ENCODE measurements at regions not wholly inside any gene's neighbourhood (a gene's known extent, or its start where the extent isn't known, plus 50 kb on each side); places are given as distances from the start of the nearest gene placed in this dataset.

DNA sequence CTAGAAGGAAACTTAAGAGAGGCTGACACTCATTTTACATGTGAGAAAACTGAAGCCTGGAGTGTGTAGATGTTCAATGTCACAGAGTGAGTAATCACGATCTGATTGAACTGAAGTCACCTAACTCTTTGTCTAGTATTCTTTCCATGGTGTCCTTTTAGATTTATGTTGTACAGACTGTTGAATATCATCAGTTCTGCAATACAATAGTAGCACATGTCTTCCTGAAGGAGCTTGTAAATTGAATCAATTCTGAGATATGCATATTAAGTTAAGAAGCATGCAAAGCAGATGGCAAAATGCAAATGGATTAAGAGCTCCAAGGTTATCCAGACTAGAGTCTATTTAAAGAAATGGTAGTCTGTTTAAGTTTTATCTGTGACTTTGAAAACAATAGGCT is 484.9 kb upstream of the CRIM1 start:
- Histone ChIP-seq H3K27ac (ENCODE audit: low read length) (no peak overlapping the region), H3K4me2 (ENCODE audit: low read length) (no peak overlapping the region), H3K9ac (ENCODE audit: low read length) (no peak overlapping the region), H3K9me3 (ENCODE audit: low read length) (no peaks in the 10 kb centered on the region), H4K20me1 (ENCODE audit: insufficient read depth) (no peaks in the 10 kb centered on the region), H3K27me3 (ENCODE audit: insufficient read depth, low read depth, low read length) (no peaks in the 10 kb centered on the region), H2AFZ (ENCODE audit: low read depth, low read length) (no peak overlapping the region), H3K79me2 (replicated peaks; ENCODE audit: insufficient read depth, low read length) (no peaks in the 10 kb centered on the region), H3K9me2 (ENCODE audit: insufficient read depth, low read length) (no peaks in the 10 kb centered on the region), H3K4me3 (ENCODE audit: low read length) (no peak overlapping the region), H3K36me3 (ENCODE audit: insufficient read depth, low read length) (no peaks in the 10 kb centered on the region), H3F3A (ENCODE audit: insufficient read depth, low read length, poor library complexity, severe bottlenecking) (no peaks in the 10 kb centered on the region)
- TF ChIP-seq EP300 (conservative IDR thresholded peaks at IDR 0.05; ENCODE audit: poor library complexity, severe bottlenecking) (no peak), TAF1 (IDR thresholded peaks at IDR 0.05; ENCODE audit: low read depth) (no peak), RAD21 (conservative IDR thresholded peaks at IDR 0.05) (no peak), MXI1 (conservative IDR thresholded peaks at IDR 0.05; ENCODE audit: poor library complexity, severe bottlenecking) (no peak)
- TF ChIP-seq, protein P1, sequence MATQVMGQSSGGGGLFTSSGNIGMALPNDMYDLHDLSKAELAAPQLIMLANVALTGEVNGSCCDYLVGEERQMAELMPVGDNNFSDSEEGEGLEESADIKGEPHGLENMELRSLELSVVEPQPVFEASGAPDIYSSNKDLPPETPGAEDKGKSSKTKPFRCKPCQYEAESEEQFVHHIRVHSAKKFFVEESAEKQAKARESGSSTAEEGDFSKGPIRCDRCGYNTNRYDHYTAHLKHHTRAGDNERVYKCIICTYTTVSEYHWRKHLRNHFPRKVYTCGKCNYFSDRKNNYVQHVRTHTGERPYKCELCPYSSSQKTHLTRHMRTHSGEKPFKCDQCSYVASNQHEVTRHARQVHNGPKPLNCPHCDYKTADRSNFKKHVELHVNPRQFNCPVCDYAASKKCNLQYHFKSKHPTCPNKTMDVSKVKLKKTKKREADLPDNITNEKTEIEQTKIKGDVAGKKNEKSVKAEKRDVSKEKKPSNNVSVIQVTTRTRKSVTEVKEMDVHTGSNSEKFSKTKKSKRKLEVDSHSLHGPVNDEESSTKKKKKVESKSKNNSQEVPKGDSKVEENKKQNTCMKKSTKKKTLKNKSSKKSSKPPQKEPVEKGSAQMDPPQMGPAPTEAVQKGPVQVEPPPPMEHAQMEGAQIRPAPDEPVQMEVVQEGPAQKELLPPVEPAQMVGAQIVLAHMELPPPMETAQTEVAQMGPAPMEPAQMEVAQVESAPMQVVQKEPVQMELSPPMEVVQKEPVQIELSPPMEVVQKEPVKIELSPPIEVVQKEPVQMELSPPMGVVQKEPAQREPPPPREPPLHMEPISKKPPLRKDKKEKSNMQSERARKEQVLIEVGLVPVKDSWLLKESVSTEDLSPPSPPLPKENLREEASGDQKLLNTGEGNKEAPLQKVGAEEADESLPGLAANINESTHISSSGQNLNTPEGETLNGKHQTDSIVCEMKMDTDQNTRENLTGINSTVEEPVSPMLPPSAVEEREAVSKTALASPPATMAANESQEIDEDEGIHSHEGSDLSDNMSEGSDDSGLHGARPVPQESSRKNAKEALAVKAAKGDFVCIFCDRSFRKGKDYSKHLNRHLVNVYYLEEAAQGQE (IDR thresholded peaks at IDR 0.05; ENCODE audit: borderline replicate concordance) = no peak
- TF ChIP-seq, protein P2, sequence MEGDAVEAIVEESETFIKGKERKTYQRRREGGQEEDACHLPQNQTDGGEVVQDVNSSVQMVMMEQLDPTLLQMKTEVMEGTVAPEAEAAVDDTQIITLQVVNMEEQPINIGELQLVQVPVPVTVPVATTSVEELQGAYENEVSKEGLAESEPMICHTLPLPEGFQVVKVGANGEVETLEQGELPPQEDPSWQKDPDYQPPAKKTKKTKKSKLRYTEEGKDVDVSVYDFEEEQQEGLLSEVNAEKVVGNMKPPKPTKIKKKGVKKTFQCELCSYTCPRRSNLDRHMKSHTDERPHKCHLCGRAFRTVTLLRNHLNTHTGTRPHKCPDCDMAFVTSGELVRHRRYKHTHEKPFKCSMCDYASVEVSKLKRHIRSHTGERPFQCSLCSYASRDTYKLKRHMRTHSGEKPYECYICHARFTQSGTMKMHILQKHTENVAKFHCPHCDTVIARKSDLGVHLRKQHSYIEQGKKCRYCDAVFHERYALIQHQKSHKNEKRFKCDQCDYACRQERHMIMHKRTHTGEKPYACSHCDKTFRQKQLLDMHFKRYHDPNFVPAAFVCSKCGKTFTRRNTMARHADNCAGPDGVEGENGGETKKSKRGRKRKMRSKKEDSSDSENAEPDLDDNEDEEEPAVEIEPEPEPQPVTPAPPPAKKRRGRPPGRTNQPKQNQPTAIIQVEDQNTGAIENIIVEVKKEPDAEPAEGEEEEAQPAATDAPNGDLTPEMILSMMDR (IDR thresholded peaks at IDR 0.05; ENCODE audit: poor library complexity, severe bottlenecking) = no peak

DNA sequence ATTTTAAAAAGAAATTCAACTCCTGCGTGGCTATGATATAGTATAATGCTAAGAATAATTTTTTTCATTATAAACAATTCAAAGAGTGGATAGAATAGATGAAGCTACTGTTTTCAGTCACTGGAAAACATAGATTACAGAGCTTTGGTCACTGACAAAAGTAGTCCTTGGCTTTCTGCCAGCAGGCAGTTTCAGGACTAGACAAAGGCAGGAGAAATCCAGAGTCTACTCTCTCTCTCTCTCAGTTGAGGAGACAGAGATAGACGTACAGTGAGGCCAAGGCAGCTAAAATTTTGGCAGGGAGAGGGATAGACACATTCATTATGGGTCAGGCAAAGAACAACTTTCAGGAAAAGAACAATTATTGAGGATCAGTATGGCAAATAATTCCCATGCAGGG is 491.4 kb upstream of the CRIM1 start:
- Histone ChIP-seq H3K9me2 (ENCODE audit: insufficient read depth, low read length) (no peaks in the 10 kb centered on the region), H2AFZ (ENCODE audit: low read depth, low read length) (no peak overlapping the region), H3K9ac (ENCODE audit: low read length) (no peak overlapping the region), H3K36me3 (ENCODE audit: insufficient read depth, low read length) (no peaks in the 10 kb centered on the region), H3K27me3 (ENCODE audit: insufficient read depth, low read depth, low read length) (no peaks in the 10 kb centered on the region), H3K4me3 (ENCODE audit: low read length) (no peak overlapping the region), H3K79me2 (replicated peaks; ENCODE audit: insufficient read depth, low read length) (no peaks in the 10 kb centered on the region), H3F3A (ENCODE audit: insufficient read depth, low read length, poor library complexity, severe bottlenecking) (no peaks in the 10 kb centered on the region), H4K20me1 (ENCODE audit: insufficient read depth) (no peaks in the 10 kb centered on the region), H3K4me2 (ENCODE audit: low read length) (no peak overlapping the region), H3K9me3 (ENCODE audit: low read length) (no peaks in the 10 kb centered on the region), H3K27ac (ENCODE audit: low read length) (no peak overlapping the region)
- TF ChIP-seq EP300 (conservative IDR thresholded peaks at IDR 0.05; ENCODE audit: poor library complexity, severe bottlenecking) = no peak
- TF ChIP-seq POLR2AphosphoS5 (IDR thresholded peaks at IDR 0.05) = no peak
- TF ChIP-seq RAD21 (conservative IDR thresholded peaks at IDR 0.05) = no peak
- TF ChIP-seq SMC3 (conservative IDR thresholded peaks at IDR 0.05; ENCODE audit: poor library complexity) = no peak
- no peak for TF ChIP-seq TAF1 (IDR thresholded peaks at IDR 0.05; ENCODE audit: low read depth)
- TF ChIP-seq EZH2 (IDR thresholded peaks at IDR 0.05; ENCODE audit: borderline replicate concordance, insufficient read depth, low read length, poor library complexity, severe bottlenecking) = no peak
- TF ChIP-seq, protein P2 (IDR thresholded peaks at IDR 0.05; ENCODE audit: poor library complexity, severe bottlenecking) = no peak
- no peak for TF ChIP-seq MXI1 (conservative IDR thresholded peaks at IDR 0.05; ENCODE audit: poor library complexity, severe bottlenecking)
- TF ChIP-seq, protein P1 (IDR thresholded peaks at IDR 0.05; ENCODE audit: borderline replicate concordance) = no peak
